H9 (cell line): ENCODE measurements at regions not wholly inside any gene's neighbourhood (a gene's known extent, or its start where the extent isn't known, plus 50 kb on each side); places are given as distances from the start of the nearest gene placed in this dataset.

Experiments
- DNase-seq: peaks from one replicate; pipeline ENCODE4 v3.0.0-alpha.2; 2017
- H2AFZ ChIP-seq: one replicate; pipeline ENCODE4 v1.6.1; 2013; ENCODE audit warnings: mild to moderate bottlenecking, low read length, control low read depth, moderate library complexity
- H2AK5ac ChIP-seq: 2 replicates; pipeline ENCODE4 v1.6.1; 2013; ENCODE audit warnings: low read length, control low read depth, mixed read lengths; ENCODE audit not compliant: insufficient read length
- H2BK120ac ChIP-seq: one replicate; pipeline ENCODE4 v1.6.1; 2013; ENCODE audit warnings: low read depth, mild to moderate bottlenecking, low read length, control low read depth, inconsistent platforms; ENCODE audit not compliant: poor library complexity, severe bottlenecking
- H2BK12ac ChIP-seq: 2 replicates; pipeline ENCODE4 v1.6.1; 2013; ENCODE audit warnings: low read length, control low read depth, mixed read lengths, low read depth; ENCODE audit not compliant: insufficient read length
- H2BK15ac ChIP-seq: 2 replicates; pipeline ENCODE4 v1.6.1; 2013; ENCODE audit warnings: low read depth, low read length, control low read depth
- H2BK20ac ChIP-seq: one replicate; pipeline ENCODE4 v1.6.1; 2013; ENCODE audit warnings: low read depth, mild to moderate bottlenecking, low read length, control low read depth, inconsistent platforms; ENCODE audit not compliant: poor library complexity, severe bottlenecking
- H2BK5ac ChIP-seq: 2 replicates; pipeline ENCODE4 v1.6.1; 2013; ENCODE audit warnings: low read length, control low read depth, mixed read lengths; ENCODE audit not compliant: insufficient read length
- H3K14ac ChIP-seq: 2 replicates; pipeline ENCODE4 v1.6.1; 2013; ENCODE audit warnings: low read length, control low read depth; ENCODE audit not compliant: insufficient read depth
- H3K18ac ChIP-seq: 2 replicates; pipeline ENCODE4 v1.6.1; 2013; ENCODE audit warnings: low read depth, mild to moderate bottlenecking, mixed read lengths, low read length, control low read depth; ENCODE audit not compliant: insufficient read length
- H3K23ac ChIP-seq: 2 replicates; pipeline ENCODE4 v1.6.1; 2013; ENCODE audit warnings: low read length, control low read depth, mixed read lengths, low read depth; ENCODE audit not compliant: insufficient read length
- H3K23me2 ChIP-seq: 2 replicates; pipeline ENCODE4 v1.6.1; 2013; ENCODE audit warnings: low read depth, mild to moderate bottlenecking, mixed read lengths, low read length, control low read depth; ENCODE audit not compliant: insufficient read length, poor library complexity, severe bottlenecking
- H3K27ac ChIP-seq: 2 replicates; pipeline ENCODE4 v1.5.1; 2013; ENCODE audit warnings: low read length, control low read depth, mixed read lengths, low read depth; ENCODE audit not compliant: insufficient read length
- H3K27me3 ChIP-seq: 2 replicates; pipeline ENCODE4 v1.6.1; 2013; ENCODE audit warnings: low read length, control low read depth, inconsistent platforms; ENCODE audit not compliant: insufficient read depth
- H3K4ac ChIP-seq: 2 replicates; pipeline ENCODE4 v1.6.1; 2013; ENCODE audit warnings: low read depth, mild to moderate bottlenecking, control low read depth, inconsistent platforms, low read length, moderate library complexity
- H3K4me1 ChIP-seq: 2 replicates; pipeline ENCODE4 v1.6.1; 2013; ENCODE audit warnings: low read length, control low read depth, inconsistent platforms; ENCODE audit not compliant: insufficient read depth
- H3K4me2 ChIP-seq: 2 replicates; pipeline ENCODE4 v1.6.1; 2013; ENCODE audit warnings: low read length, control low read depth, mixed read lengths; ENCODE audit not compliant: insufficient read length, insufficient read depth
- H3K56ac ChIP-seq: 2 replicates; pipeline ENCODE4 v1.6.1; 2013; ENCODE audit warnings: low read depth, mild to moderate bottlenecking, mixed read lengths, low read length, control low read depth; ENCODE audit not compliant: insufficient read length
- H3K79me1 ChIP-seq: 2 replicates; pipeline ENCODE4 v1.6.1; 2013; ENCODE audit warnings: low read depth, mild to moderate bottlenecking, moderate library complexity, low read length, control low read depth, inconsistent platforms; ENCODE audit not compliant: insufficient read depth, poor library complexity, severe bottlenecking
- H3K79me2 ChIP-seq: 2 replicates; pipeline ENCODE4 v1.6.1; 2013; ENCODE audit warnings: low read length, control low read depth, inconsistent platforms; ENCODE audit not compliant: insufficient read depth
- H3K9ac ChIP-seq: 2 replicates; pipeline ENCODE4 v1.6.1; 2013; ENCODE audit warnings: low read length, control low read depth, mixed read lengths; ENCODE audit not compliant: insufficient read length; ENCODE audit errors: extremely low read depth
- H3K9me3 ChIP-seq: one replicate; pipeline ENCODE4 v1.6.1; 2013; ENCODE audit warnings: low read depth, low read length, inconsistent platforms; ENCODE audit not compliant: control insufficient read depth
- H3T11ph ChIP-seq: one replicate; pipeline ENCODE4 v1.6.1; 2013; ENCODE audit warnings: mild to moderate bottlenecking, low read length, control low read depth, inconsistent platforms
- H4K20me1 ChIP-seq: one replicate; pipeline ENCODE4 v1.6.1; 2013; ENCODE audit not compliant: control insufficient read depth, insufficient read length, insufficient read depth
- H4K5ac ChIP-seq: 2 replicates; pipeline ENCODE4 v1.6.1; 2013; ENCODE audit warnings: low read depth, mild to moderate bottlenecking, mixed read lengths, low read length, control low read depth; ENCODE audit not compliant: insufficient read length
- H4K8ac ChIP-seq: replicated peaks from 2 replicates; pipeline ENCODE4 v1.6.1; 2013; ENCODE audit warnings: low read length, control low read depth, mixed read lengths, low read depth; ENCODE audit not compliant: insufficient read length
- H4K91ac ChIP-seq: 2 replicates; pipeline ENCODE4 v1.6.1; 2013; ENCODE audit warnings: low read depth, mild to moderate bottlenecking, moderate library complexity, mixed read lengths, low read length, control low read depth; ENCODE audit not compliant: insufficient read length
- H3K27ac Mint-ChIP-seq, 3 experiments: 2 replicates in 2 of 3; 3 replicates in 1 of 3; pipeline ENCODE4 v1.8.0; 2020 to 2021; ENCODE audit warnings: mixed read lengths in 3 of 3, mild to moderate bottlenecking in 1 of 3, moderate library complexity in 1 of 3
- H3K27me3 Mint-ChIP-seq: 2 replicates; pipeline ENCODE4 v1.8.0; 2021; ENCODE audit warnings: low read depth, mild to moderate bottlenecking, moderate library complexity, mixed read lengths
- H3K36me3 Mint-ChIP-seq, 3 experiments: 2 replicates in 2 of 3; 3 replicates in 1 of 3; pipeline ENCODE4 v1.8.0; 2020 to 2021; ENCODE audit warnings: low read depth in 3 of 3, mixed read lengths in 3 of 3; ENCODE audit not compliant: insufficient read depth in 1 of 3
- H3K4me1 Mint-ChIP-seq, 2 experiments: 2 replicates each; pipeline ENCODE4 v1.8.0; 2020; ENCODE audit warnings: mixed read lengths in 2 of 2
- H3K4me3 Mint-ChIP-seq, 2 experiments: 2 replicates in 1 of 2; 3 replicates in 1 of 2; pipeline ENCODE4 v1.8.0; 2020 to 2021; ENCODE audit warnings: mild to moderate bottlenecking in 2 of 2, mixed read lengths in 2 of 2, moderate library complexity in 1 of 2
- H3K9me3 Mint-ChIP-seq, 2 experiments: 2 replicates in 1 of 2; 3 replicates in 1 of 2; pipeline ENCODE4 v1.8.0; 2020; ENCODE audit warnings: mild to moderate bottlenecking in 2 of 2, mixed read lengths in 2 of 2, moderate library complexity in 1 of 2
- WGBS: extraction: QIAGEN DNeasy Blood & Tissue Kit; methylation state at CpG from one replicate; pipeline ENCODE4 v1.1.7; 2013; ENCODE audit warnings: missing lambda C conversion rate, low lambda C conversion rate, mixed read lengths; ENCODE audit not compliant: insufficient read length; ENCODE audit errors: extremely low coverage; 5-methylcytosine and 5-hydroxymethylcytosine counted together
- TF ChIP-seq, protein P1 (sequence below): fragments of 200-600 bp; sonication (generic); conservative IDR thresholded peaks from 3 replicates; pipeline ENCODE4 v1.8.0; 2021; ENCODE audit warnings: antibody characterized with exemption, mild to moderate bottlenecking

DNA sequence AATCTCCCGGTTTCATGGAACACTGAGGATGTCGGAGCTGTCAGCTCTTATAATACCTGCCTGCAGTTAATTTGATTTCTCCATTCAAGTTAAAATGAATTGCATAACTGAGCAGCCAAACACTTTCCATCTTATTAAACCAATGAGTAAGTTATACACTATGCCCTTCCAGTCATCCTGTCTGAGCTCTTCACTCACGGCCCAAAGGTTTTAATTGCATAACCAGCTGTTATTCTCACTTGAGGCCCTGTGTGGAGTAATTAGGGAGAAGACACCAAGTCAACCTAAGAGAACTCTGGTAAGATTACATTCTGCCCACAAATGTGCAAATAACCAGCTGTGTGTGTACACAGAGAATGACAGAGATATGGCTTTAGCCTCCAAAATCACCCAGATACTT, 303.5 kb downstream of the TBC1D4 start:
- no peak overlapping the region for H3K56ac ChIP-seq
- no peak for DNase-seq
- Mint-ChIP-seq H3K36me3 (peaks cover 0 to 1% (median 0%) of the 10 kb centered on the region in 3 experiments; a peak in 3 of 7 replicates), H3K9me3 (peaks cover 0 to 6% of the 10 kb centered on the region in 2 experiments; a peak in 3 of 5 replicates), H3K4me3 (no peak overlapping the region), H3K27me3 (no peaks in the 10 kb centered on the region), H3K4me1 (peaks cover 0 to 5% of the 10 kb centered on the region in 2 experiments; a peak in 1 of 4 replicates), H3K27ac (no peak overlapping the region)
- no peak overlapping the region for H3T11ph ChIP-seq
- H3K4ac ChIP-seq: no peak overlapping the region
- no peaks in the 10 kb centered on the region for H3K23me2 ChIP-seq
- no peak overlapping the region for H4K8ac ChIP-seq
- no peaks in the 10 kb centered on the region for H3K27me3 ChIP-seq
- H2BK12ac ChIP-seq: no peak overlapping the region
- H3K79me2 ChIP-seq: no peaks in the 10 kb centered on the region
- no peak overlapping the region for H4K91ac ChIP-seq
- H3K23ac ChIP-seq: no peak overlapping the region
- no peak overlapping the region for H2BK5ac ChIP-seq
- H3K9ac ChIP-seq: no peak overlapping the region
- H2BK20ac ChIP-seq: no peak overlapping the region
- no peak overlapping the region for H2AK5ac ChIP-seq
- no peaks in the 10 kb centered on the region for H3K79me1 ChIP-seq
- H3K18ac ChIP-seq: no peak overlapping the region
- TF ChIP-seq, protein P1, sequence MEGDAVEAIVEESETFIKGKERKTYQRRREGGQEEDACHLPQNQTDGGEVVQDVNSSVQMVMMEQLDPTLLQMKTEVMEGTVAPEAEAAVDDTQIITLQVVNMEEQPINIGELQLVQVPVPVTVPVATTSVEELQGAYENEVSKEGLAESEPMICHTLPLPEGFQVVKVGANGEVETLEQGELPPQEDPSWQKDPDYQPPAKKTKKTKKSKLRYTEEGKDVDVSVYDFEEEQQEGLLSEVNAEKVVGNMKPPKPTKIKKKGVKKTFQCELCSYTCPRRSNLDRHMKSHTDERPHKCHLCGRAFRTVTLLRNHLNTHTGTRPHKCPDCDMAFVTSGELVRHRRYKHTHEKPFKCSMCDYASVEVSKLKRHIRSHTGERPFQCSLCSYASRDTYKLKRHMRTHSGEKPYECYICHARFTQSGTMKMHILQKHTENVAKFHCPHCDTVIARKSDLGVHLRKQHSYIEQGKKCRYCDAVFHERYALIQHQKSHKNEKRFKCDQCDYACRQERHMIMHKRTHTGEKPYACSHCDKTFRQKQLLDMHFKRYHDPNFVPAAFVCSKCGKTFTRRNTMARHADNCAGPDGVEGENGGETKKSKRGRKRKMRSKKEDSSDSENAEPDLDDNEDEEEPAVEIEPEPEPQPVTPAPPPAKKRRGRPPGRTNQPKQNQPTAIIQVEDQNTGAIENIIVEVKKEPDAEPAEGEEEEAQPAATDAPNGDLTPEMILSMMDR: no peak
- no peak overlapping the region for H3K14ac ChIP-seq
- H2BK120ac ChIP-seq: no peak overlapping the region
- H2AFZ ChIP-seq: no peak overlapping the region
- no peak overlapping the region for H4K5ac ChIP-seq
- no peaks in the 10 kb centered on the region for H4K20me1 ChIP-seq
- H2BK15ac ChIP-seq: no peak overlapping the region
- H3K27ac ChIP-seq: no peak overlapping the region
- WGBS: no CpG with 5 or more reads among the region's 3 CpGs
- no peak overlapping the region for H3K4me2 ChIP-seq
- H3K4me1 ChIP-seq: no peaks in the 10 kb centered on the region; the same call in 1 of the 2 replicates
- no peaks in the 10 kb centered on the region for H3K9me3 ChIP-seq
